Esophagus muscularis mucosa (tissue), 4 donors: ENCODE measurements at regions not wholly inside any gene's neighbourhood (a gene's known extent, or its start where the extent isn't known, plus 50 kb on each side); places are given as distances from the start of the nearest gene placed in this dataset.

ENCODE experiments used
- DNase-seq: peaks from one replicate; pipeline ENCODE4 v3.0.0-alpha.2; 2017; ENCODE audit errors: extremely low spot score
- H3K27ac ChIP-seq, 4 donors: fragments of 200-600 bp; sonication (generic); replicated peaks in 1 of 4; 1 replicate in 3 of 4; 2 replicates in 1 of 4; pipeline ENCODE4 v1.5.1; 2016 to 2019; ENCODE audit warnings: mild to moderate bottlenecking in 1 of 4
- H3K27me3 ChIP-seq, 4 donors: fragments of 200-600 bp; sonication (generic); one replicate each; pipeline versions ENCODE4 v1.5.1 to v1.6.0; 2016 to 2019
- H3K36me3 ChIP-seq, 4 donors: fragments of 200-600 bp; sonication (generic); one replicate each; pipeline ENCODE4 v1.5.1; 2016 to 2019
- H3K4me1 ChIP-seq, 4 donors: fragments of 200-600 bp; sonication (generic); one replicate each; pipeline ENCODE4 v1.5.1; 2016 to 2019
- H3K4me3 ChIP-seq, 4 donors: fragments of 200-600 bp; sonication (generic); 1 replicate in 2 of 4; 2 replicates in 2 of 4; pipeline ENCODE4 v1.5.1; 2016 to 2019; ENCODE audit warnings: mild to moderate bottlenecking in 4 of 4, moderate library complexity in 1 of 4
- H3K9me3 ChIP-seq, 4 donors: fragments of 200-600 bp; sonication (generic); 1 replicate in 3 of 4; 2 replicates in 1 of 4; pipeline ENCODE4 v1.5.1; 2016 to 2019
- EP300 ChIP-seq: sonication (generic); formaldehyde crosslinking; IDR thresholded peaks from one replicate; pipeline ENCODE4 v1.6.1; 2017; ENCODE audit warnings: antibody characterized with exemption
- POLR2A ChIP-seq: fragments of 450-650 bp; IDR thresholded peaks from one replicate; pipeline ENCODE4 v1.6.1; 2017; ENCODE audit warnings: antibody characterized with exemption, moderate library complexity, mild to moderate bottlenecking, low read depth
- POLR2AphosphoS5 ChIP-seq, 2 donors: sonication (generic); formaldehyde crosslinking; IDR thresholded peaks; one replicate each; pipeline ENCODE4 v1.6.1; 2017; ENCODE audit warnings: antibody characterized with exemption in 2 of 2
- WGBS: methylation state at CpG from one replicate; pipeline ENCODE4 v1.1.5; 2018; 5-methylcytosine and 5-hydroxymethylcytosine counted together
- intact Hi-C: fragments of 100-400 bp; cut with DNase I; formaldehyde crosslinking; loops from one replicate; pipeline ENCODE4 v1.15.1; 2023
- TF ChIP-seq, protein P1 (sequence below), 3 experiments: fragments of 200-600 bp in 2 of 3; fragments of 450-650 bp in 1 of 3; sonication (generic) in 2 of 3; IDR thresholded peaks; one replicate each; pipeline ENCODE4 v1.5.1; 2017 to 2019; ENCODE audit warnings: antibody characterized with exemption in 3 of 3, mild to moderate bottlenecking in 2 of 3, moderate library complexity in 1 of 3

- no peak overlapping the region for H3K4me3 ChIP-seq
- TF ChIP-seq EP300 (no peak), POLR2AphosphoS5 (IDR thresholded peaks at IDR 0.05) (no peak), POLR2A (no peak)
- TF ChIP-seq, protein P1, sequence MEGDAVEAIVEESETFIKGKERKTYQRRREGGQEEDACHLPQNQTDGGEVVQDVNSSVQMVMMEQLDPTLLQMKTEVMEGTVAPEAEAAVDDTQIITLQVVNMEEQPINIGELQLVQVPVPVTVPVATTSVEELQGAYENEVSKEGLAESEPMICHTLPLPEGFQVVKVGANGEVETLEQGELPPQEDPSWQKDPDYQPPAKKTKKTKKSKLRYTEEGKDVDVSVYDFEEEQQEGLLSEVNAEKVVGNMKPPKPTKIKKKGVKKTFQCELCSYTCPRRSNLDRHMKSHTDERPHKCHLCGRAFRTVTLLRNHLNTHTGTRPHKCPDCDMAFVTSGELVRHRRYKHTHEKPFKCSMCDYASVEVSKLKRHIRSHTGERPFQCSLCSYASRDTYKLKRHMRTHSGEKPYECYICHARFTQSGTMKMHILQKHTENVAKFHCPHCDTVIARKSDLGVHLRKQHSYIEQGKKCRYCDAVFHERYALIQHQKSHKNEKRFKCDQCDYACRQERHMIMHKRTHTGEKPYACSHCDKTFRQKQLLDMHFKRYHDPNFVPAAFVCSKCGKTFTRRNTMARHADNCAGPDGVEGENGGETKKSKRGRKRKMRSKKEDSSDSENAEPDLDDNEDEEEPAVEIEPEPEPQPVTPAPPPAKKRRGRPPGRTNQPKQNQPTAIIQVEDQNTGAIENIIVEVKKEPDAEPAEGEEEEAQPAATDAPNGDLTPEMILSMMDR (IDR thresholded peaks at IDR 0.05), result no peak
- H3K4me1 ChIP-seq, result no peaks in the 10 kb centered on the region
- no peaks in the 10 kb centered on the region for H3K36me3 ChIP-seq
- no peaks in the 10 kb centered on the region for H3K9me3 ChIP-seq
- DNase-seq, result no peak
- no peaks in the 10 kb centered on the region for H3K27me3 ChIP-seq
- intact Hi-C loops, result no loop called here
- H3K27ac ChIP-seq, result no peak overlapping the region
- WGBS, result 96% methylated on average over 3 of the region's 3 CpGs
Measured at GRCh38 chr3:70565861-70566260, 253.4 kb upstream of the MDFIC2 start.

DNA sequence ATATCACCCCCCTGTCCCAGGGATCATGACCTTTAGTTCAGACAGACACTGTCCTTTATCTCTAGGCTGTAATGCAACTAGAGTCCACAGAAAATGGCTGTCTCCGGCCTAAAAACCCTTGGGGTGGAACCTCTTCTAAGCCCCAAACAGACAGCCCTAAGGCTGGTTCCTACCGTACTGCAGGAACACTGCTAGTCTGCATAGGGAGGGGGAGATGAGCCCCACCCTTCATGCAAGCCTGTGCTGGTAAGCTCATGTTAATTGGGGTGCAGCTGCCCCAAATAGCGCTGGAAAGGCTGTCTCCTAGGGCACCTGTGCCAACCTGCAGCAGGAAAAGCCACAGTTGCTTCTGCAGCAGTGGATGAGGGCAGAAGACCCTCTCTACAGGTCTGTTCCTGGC, 252.1 kb upstream of the MDFIC2 start:
- Histone ChIP-seq H3K36me3 (no peaks in the 10 kb centered on the region), H3K27me3 (no peaks in the 10 kb centered on the region), H3K4me3 (no peak overlapping the region), H3K4me1 (no peaks in the 10 kb centered on the region), H3K27ac (no peak overlapping the region), H3K9me3 (no peaks in the 10 kb centered on the region)
- TF ChIP-seq POLR2AphosphoS5 (IDR thresholded peaks at IDR 0.05), result no peak
- no peak for TF ChIP-seq EP300
- TF ChIP-seq, protein P1 (IDR thresholded peaks at IDR 0.05), result no peak
- TF ChIP-seq POLR2A, result no peak
- intact Hi-C loops, result no loop called here
- 90% methylated on average over 2 of the region's 3 CpGs for WGBS
- DNase-seq, result no peak

- Histone ChIP-seq H3K27me3 (no peaks in the 10 kb centered on the region), H3K27ac (no peak overlapping the region), H3K4me3 (no peak overlapping the region), H3K36me3 (no peaks in the 10 kb centered on the region), H3K9me3 (no peaks in the 10 kb centered on the region), H3K4me1 (no peaks in the 10 kb centered on the region)
- 91% methylated on average over 3 of the region's 3 CpGs for WGBS
- TF ChIP-seq POLR2AphosphoS5 (IDR thresholded peaks at IDR 0.05) (no peak), POLR2A (no peak), EP300 (no peak)
- TF ChIP-seq, protein P1 (IDR thresholded peaks at IDR 0.05), result no peak
- DNase-seq, result no peak
- intact Hi-C loops, result no loop called here
Measured at GRCh38 chr3:70561796-70562195, 249.4 kb upstream of the MDFIC2 start.

- WGBS, result 86% methylated on average over 2 of the region's 2 CpGs
- no peak for DNase-seq
- no peaks in the 10 kb centered on the region for H3K27me3 ChIP-seq
- no peak overlapping the region for H3K27ac ChIP-seq
- no peaks in the 10 kb centered on the region for H3K9me3 ChIP-seq
- no peaks in the 10 kb centered on the region for H3K36me3 ChIP-seq
- intact Hi-C loops, result no loop called here
- no peak for TF ChIP-seq POLR2AphosphoS5 (IDR thresholded peaks at IDR 0.05)
- TF ChIP-seq, protein P1 (IDR thresholded peaks at IDR 0.05), result no peak
- H3K4me3 ChIP-seq, result no peak overlapping the region
- peaks cover 0 to 11% (median 4%) of the 10 kb centered on the region in 4 donors for H3K4me1 ChIP-seq
Measured at GRCh38 chr3:70558956-70559355, 246.5 kb upstream of the MDFIC2 start.

DNA sequence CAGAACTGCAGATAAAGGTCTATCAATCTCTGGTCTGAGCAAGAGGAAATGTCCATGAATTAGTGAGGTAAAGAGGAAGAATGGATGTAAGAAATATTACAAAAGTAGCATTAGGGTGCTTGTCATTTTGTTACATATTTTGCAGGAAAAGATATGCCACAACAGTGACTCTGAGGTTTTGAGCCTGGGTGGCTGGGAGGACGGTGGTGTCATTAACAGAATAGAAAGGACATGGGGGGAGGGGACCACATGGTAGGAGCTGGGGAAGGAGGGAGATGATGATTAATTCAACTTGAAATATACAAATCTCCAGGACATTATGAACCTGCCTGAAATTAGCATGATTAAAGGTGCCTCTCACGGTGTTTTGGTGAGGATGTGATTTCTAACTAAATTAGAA, 245.5 kb upstream of the MDFIC2 start:
- H3K9me3 ChIP-seq, result no peaks in the 10 kb centered on the region
- intact Hi-C loops, result no loop called here
- H3K36me3 ChIP-seq, result no peaks in the 10 kb centered on the region
- no peak for TF ChIP-seq POLR2A
- TF ChIP-seq, protein P1 (IDR thresholded peaks at IDR 0.05), result no peak
- H3K27me3 ChIP-seq, result no peaks in the 10 kb centered on the region
- DNase-seq, result no peak
- WGBS, result 66% methylated on average over 2 of the region's 2 CpGs
- no peak overlapping the region for H3K27ac ChIP-seq
- no peak overlapping the region for H3K4me3 ChIP-seq
- peaks cover 0 to 11% (median 4%) of the 10 kb centered on the region in 4 donors for H3K4me1 ChIP-seq
